ENCODE measurements at regions not wholly inside any gene's neighbourhood (a gene's known extent, or its start where the extent isn't known, plus 50 kb on each side); places are given as distances from the start of the nearest gene placed in this dataset.

DNA sequence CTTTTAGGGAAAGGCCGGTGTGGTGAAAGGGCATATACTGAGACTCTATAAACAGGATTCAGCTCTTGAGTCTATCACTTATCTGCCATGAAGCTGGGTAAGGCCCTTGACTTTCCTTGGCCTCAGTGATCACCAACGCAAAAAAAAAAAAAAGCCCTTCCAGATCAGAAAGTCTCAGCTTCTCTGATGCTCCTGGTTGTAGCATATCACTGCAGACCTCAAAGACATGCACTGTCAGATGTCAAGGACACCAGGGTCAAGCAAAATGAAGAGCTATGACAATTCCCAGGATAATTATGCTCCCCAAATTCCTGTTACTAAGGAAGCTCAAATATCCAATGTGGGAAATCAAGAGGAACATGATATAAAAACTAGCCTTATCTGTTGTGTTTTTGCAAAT is 68.3 kb upstream of the IFNE start:
- ATAC-seq (ENCODE audit: low FRiP score) = no peak
- TF ChIP-seq, protein P1, sequence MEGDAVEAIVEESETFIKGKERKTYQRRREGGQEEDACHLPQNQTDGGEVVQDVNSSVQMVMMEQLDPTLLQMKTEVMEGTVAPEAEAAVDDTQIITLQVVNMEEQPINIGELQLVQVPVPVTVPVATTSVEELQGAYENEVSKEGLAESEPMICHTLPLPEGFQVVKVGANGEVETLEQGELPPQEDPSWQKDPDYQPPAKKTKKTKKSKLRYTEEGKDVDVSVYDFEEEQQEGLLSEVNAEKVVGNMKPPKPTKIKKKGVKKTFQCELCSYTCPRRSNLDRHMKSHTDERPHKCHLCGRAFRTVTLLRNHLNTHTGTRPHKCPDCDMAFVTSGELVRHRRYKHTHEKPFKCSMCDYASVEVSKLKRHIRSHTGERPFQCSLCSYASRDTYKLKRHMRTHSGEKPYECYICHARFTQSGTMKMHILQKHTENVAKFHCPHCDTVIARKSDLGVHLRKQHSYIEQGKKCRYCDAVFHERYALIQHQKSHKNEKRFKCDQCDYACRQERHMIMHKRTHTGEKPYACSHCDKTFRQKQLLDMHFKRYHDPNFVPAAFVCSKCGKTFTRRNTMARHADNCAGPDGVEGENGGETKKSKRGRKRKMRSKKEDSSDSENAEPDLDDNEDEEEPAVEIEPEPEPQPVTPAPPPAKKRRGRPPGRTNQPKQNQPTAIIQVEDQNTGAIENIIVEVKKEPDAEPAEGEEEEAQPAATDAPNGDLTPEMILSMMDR (IDR thresholded peaks at IDR 0.05) = no peak
- no peak for DNase-seq (ENCODE audit: low spot score)

DNA sequence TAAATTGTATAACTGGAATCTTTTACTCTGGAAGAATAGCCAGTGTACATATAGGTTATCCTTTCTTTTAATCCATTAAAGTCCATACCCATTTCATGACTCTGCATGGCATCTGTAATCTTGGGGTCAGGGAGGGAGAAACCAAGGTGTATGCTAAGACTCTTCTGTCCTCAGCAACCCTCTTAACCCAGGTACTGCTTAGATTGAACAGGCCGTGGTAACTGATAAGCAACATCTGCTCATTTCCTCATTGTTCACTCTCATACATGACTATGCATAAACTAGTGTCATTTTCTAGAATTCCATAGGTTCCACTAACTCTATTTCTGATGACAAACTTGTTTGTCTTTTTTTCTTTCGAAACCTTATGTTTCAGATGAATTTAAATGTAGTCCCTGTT is 69.3 kb upstream of the IFNE start:
- ATAC-seq (ENCODE audit: low FRiP score) (no peak), DNase-seq (ENCODE audit: low spot score) (no peak)
- TF ChIP-seq, protein P1 (IDR thresholded peaks at IDR 0.05) = no peak

DNA sequence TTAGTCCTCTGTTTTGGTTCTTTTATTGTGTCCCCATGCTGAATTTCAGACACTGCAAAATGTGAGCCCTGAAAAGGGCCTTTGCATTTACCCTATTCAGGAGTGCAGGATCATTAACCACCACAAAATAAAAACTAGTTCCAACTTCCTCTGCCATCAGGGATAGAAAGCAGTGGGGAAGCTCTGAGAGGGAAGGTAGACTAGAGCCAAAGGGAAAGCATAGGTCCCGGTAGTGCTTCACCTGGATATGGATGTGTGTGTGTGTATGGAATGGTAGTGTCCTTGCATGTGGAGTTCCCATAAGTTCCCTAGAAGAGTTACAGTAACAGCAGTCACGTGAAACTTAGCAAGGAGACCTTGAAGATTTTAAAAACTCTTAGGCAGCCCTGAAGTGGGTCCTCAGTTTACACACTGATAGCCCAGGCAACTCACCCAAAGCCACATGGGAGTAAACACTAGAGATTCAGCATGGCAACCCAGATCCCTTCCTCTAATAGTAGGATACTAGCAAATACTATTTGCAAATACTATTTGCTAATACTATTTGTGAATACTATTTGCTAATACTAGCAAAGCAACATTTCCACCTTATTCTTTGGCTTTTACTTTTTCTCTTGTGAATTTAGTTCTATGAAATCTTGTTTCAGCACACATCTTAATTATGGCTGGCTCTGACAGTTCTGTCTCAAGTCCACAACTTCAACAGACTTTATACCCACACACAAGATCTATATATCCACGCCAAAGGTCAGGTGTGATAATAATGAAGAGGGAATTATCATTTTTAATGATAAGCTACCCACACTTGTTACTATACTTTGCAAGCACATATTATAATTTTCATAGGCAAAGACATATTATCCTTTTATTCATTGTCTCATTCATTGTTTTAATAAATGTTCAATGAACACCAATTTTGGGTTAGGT is 70.4 kb upstream of the IFNE start:
- DNase-seq (ENCODE audit: low spot score) (no peak), ATAC-seq (ENCODE audit: low FRiP score) (no peak)

DNA sequence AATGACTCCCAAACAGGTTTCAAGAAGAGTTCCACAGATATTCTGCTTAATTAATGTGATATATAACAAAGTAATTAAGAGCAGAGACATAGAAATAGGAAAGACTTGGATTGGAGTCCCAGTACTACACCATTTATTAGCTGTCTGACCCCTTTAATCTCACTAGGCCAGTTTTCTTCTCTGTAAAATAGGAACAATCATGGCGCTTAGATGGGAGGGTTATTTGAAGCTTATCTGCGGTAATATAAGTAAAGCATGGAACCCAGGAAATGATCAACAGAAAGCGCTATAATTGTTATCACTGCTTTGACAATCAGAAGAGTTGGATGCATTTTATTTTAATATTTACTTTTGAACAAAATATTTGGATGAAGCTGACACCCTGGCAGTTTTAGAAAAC is 71.3 kb upstream of the IFNE start:
- DNase-seq (ENCODE audit: low spot score) (no peak), ATAC-seq (ENCODE audit: low FRiP score) (no peak)
- TF ChIP-seq, protein P1 (IDR thresholded peaks at IDR 0.05) = no peak

More for the DNA sequence above, 70.4 kb upstream of the IFNE start:
- TF ChIP-seq, protein P1 (IDR thresholded peaks at IDR 0.05) = no peak

DNA sequence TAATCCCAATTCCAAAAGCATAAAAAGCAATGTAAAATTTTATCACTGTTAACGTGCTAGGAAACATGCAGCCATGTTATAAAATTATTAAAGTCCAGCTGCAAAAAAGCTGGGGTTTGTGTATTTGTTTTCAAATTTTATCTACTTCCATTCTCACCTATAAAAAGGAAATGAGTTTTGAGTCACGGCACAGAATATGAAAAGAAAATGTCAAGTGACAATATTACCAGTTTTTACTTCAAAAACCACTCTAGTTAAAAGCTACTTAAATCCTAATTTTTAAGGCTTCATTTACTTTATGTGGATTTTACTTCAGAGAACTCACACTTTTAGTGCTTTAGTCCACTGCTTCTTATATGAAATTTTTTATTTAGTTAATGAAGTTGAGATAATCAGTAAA is 72.7 kb upstream of the IFNE start:
- TF ChIP-seq, protein P1 (IDR thresholded peaks at IDR 0.05) = no peak
- ATAC-seq (ENCODE audit: low FRiP score) (no peak), DNase-seq (ENCODE audit: low spot score) (no peak)

DNA sequence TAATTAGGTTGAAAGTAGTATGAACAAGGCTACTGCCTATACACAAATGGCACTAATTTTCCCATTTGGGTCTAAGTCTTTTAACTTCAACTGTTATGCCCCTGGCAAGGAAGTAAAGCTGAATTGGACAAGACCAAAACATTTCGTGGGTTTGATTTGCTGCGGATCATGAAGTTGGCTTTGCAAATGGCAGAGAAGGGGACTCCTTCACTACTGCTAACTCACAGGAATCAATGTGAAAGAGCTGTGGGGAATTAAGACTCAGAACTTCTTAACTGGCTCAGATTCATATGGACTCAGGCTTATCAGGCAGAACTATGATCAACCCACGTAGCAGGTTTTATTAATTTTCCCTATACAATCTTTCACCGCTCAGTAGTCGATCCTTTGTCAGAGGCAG is 73.8 kb upstream of the IFNE start:
- DNase-seq (ENCODE audit: low spot score) (no peak), ATAC-seq (ENCODE audit: low FRiP score) (no peak)
- TF ChIP-seq, protein P1 (IDR thresholded peaks at IDR 0.05) = no peak
